PC-9 (cell line): ENCODE measurements at regions not wholly inside any gene's neighbourhood (a gene's known extent, or its start where the extent isn't known, plus 50 kb on each side); places are given as distances from the start of the nearest gene placed in this dataset.

ENCODE experiments used
- EZH2 ChIP-seq: fragments of 200-600 bp; sonication (generic); IDR thresholded peaks from 2 replicates; pipeline ENCODE4 v1.8.0; 2017; ENCODE audit warnings: antibody characterized with exemption, low read depth
- TF ChIP-seq, protein P1 (sequence below): fragments of 200-600 bp; sonication (generic); conservative IDR thresholded peaks from 2 replicates; pipeline ENCODE4 v1.6.1; 2017; ENCODE audit warnings: mixed run types, antibody characterized with exemption, mild to moderate bottlenecking, moderate library complexity

- TF ChIP-seq, protein P1, sequence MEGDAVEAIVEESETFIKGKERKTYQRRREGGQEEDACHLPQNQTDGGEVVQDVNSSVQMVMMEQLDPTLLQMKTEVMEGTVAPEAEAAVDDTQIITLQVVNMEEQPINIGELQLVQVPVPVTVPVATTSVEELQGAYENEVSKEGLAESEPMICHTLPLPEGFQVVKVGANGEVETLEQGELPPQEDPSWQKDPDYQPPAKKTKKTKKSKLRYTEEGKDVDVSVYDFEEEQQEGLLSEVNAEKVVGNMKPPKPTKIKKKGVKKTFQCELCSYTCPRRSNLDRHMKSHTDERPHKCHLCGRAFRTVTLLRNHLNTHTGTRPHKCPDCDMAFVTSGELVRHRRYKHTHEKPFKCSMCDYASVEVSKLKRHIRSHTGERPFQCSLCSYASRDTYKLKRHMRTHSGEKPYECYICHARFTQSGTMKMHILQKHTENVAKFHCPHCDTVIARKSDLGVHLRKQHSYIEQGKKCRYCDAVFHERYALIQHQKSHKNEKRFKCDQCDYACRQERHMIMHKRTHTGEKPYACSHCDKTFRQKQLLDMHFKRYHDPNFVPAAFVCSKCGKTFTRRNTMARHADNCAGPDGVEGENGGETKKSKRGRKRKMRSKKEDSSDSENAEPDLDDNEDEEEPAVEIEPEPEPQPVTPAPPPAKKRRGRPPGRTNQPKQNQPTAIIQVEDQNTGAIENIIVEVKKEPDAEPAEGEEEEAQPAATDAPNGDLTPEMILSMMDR, result no peak
- no peak for TF ChIP-seq EZH2
These were observed 965.8 kb downstream of the NSUN3 start for GRCh38 chr3:95028688-95029087.
